Epithelial cell of esophagus (primary cell): ENCODE measurements at regions not wholly inside any gene's neighbourhood (a gene's known extent, or its start where the extent isn't known, plus 50 kb on each side); places are given as distances from the start of the nearest gene placed in this dataset.
"Not testable (repeated sequence)": the region's sequence is repeated elsewhere in the genome, so short reads cannot be mapped to it uniquely, and the experiment has no call there.

ENCODE experiments used
- DNase-seq: peaks from one replicate; pipeline ENCODE4 v3.0.0; 2010; ENCODE audit warnings: low read depth
- H3K4me3 ChIP-seq: 2 replicates; pipeline ENCODE4 v1.5.1; 2011; ENCODE audit warnings: mild to moderate bottlenecking, low read length, control low read depth
- TF ChIP-seq, protein P1 (sequence below): IDR thresholded peaks from 2 replicates; pipeline ENCODE4 v1.5.1; 2011; ENCODE audit warnings: low read depth, mild to moderate bottlenecking, low read length, control low read depth, inconsistent platforms; ENCODE audit not compliant: insufficient read depth; ENCODE audit errors: missing control alignments

DNA sequence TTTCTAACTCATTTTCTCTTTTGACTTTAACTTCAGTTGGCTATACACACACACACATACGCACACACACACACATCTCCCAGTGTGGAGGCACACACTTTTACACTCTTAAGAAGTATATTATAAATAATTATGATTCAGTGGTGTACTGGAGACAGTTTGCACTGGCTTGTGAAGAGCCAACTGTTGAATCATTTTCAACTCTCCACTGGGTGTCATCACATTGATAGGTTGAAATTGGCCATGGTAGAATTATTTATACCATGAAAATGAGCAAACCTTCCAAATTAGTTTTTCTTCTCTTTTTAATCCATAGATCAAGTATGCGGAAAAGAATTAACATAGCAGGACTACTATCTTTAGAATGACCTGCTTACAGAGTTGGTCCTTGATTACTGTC, 407.1 kb downstream of the BMP2 start:
- TF ChIP-seq, protein P1, sequence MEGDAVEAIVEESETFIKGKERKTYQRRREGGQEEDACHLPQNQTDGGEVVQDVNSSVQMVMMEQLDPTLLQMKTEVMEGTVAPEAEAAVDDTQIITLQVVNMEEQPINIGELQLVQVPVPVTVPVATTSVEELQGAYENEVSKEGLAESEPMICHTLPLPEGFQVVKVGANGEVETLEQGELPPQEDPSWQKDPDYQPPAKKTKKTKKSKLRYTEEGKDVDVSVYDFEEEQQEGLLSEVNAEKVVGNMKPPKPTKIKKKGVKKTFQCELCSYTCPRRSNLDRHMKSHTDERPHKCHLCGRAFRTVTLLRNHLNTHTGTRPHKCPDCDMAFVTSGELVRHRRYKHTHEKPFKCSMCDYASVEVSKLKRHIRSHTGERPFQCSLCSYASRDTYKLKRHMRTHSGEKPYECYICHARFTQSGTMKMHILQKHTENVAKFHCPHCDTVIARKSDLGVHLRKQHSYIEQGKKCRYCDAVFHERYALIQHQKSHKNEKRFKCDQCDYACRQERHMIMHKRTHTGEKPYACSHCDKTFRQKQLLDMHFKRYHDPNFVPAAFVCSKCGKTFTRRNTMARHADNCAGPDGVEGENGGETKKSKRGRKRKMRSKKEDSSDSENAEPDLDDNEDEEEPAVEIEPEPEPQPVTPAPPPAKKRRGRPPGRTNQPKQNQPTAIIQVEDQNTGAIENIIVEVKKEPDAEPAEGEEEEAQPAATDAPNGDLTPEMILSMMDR: no peak
- no peak overlapping the region for H3K4me3 ChIP-seq
- DNase-seq: no peak

DNA sequence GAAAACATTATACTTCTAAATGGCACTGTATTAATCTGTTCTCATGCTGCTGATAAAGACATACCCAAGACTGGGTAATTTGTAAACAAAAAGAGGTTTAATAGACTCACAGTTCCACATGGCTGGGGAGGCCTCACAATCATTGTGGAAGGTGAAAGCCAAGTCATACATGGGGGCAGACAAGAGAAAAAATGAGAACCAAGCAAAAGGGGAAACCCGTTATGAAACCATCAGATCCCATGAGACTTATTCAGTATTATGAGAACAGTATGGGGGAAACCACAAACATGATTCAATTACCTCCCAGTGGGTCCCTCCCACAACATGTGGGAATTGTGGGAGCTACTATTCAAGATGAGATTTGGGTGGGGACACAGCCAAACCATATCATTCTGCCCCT, 408.3 kb downstream of the BMP2 start:
- not testable (repeated sequence) for H3K4me3 ChIP-seq, DNase-seq

DNA sequence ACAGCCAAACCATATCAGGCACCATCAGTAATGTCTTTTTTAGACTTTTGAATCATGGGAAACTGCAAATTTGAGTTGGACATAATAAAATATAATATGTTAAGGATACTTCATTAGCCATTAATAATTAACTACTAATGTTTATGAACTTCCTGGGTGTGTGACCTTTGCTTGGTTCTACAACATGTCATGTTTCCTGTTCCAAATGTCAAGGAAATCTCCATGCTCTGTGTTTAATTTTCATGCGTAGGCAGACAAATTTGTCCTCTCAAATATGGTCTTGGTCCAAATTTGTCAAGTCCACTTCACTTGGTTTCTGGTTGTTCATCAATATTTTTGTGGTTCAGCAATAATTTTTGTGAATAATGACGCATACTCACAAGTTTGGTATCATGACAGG, 410.5 kb downstream of the BMP2 start:
- H3K4me3 ChIP-seq: no peak overlapping the region
- DNase-seq: no peak
- TF ChIP-seq, protein P1: no peak

DNA sequence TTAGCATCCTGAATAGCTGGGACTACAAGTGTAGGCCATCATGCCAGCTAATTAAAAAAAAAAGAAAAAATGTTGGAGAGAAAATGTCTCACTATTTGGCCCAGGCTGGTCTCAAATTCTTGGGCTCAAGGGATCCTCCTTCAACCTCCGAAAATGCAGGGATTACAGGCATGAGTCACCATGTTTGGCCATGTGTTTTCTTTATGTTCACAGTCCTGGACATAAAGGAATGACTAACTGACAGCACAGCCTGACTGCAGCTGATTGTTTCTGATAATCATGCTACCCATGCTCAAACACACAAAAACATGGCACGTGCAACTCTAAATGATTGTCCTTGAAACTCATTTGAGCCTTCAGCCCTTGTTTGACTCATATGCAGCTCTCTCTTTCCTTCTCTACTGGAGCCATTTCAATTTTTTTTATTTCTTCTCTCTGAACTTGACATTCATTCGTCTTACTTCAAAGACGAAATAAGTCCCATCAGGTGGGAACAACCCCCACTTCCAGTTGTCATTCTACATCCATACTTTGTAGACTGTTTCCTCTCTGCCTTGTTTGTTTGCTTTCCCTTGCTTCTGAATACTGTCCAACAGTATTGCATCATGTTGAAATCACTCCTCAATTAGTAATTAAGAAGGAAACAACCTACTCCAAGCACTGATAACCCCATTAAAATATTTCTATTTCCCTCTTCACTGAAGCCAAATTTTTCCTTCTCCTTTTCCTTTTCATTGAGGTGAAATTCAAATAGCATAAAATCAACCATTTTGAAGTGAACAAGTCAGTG, 413.0 kb downstream of the BMP2 start:
- DNase-seq: peak; percentile 93
- H3K4me3 ChIP-seq: no peak overlapping the region
- TF ChIP-seq, protein P1: no peak

GRCh38 chr20:7189231-7189630, 421.7 kb downstream of the BMP2 start:
- TF ChIP-seq, protein P1: no peak
- no peak for DNase-seq
- no peak overlapping the region for H3K4me3 ChIP-seq

DNA sequence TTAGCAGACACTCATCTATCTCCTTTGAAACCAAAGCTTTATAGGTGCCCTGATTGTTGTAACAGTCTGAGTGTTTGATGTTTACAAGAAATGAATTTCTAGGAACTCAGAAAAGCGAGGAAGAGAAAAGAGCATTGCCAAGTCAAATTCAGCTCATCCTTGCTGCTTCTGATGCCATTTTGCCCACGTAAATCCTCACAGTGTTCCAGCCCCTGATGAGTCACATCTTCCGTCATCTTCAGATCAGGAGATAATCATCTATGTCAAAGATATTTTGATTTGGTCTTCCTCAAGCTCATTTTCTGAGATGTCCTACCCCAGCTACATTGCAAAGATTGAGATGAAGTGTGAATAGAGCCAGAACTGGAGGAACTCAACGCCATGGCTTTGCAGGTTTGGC, 426.2 kb downstream of the BMP2 start:
- no peak overlapping the region for H3K4me3 ChIP-seq
- TF ChIP-seq, protein P1: no peak
- DNase-seq: peak; percentile 4

GRCh38 chr20:7195704-7196103, 428.2 kb downstream of the BMP2 start:
- DNase-seq: peak; percentile 91
- no peak overlapping the region for H3K4me3 ChIP-seq
- TF ChIP-seq, protein P1: no peak

DNA sequence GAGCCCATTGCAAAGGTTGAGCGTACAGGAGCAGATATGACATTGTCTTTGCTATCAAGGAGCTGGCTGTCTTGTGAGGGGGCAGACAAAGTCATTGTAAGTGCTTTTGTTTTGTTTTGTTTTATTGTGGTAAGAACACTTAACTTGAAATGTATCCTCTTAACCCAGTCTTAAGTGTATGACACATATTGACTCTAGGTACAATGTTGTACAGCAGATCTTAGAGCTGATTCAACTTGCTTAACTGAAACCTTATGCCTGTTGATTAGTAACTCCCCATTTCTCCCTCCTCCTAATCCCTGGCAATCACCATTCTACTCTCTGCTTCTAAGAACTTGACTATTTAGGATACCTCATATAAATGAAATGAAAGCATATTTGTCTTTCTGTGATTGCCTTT, 429.0 kb downstream of the BMP2 start:
- peak; percentile 82 for DNase-seq
- TF ChIP-seq, protein P1: no peak
- no peak overlapping the region for H3K4me3 ChIP-seq
